Naive thymus-derived CD4-positive, alpha-beta T cell (primary cell): ENCODE measurements at regions not wholly inside any gene's neighbourhood (a gene's known extent, or its start where the extent isn't known, plus 50 kb on each side); places are given as distances from the start of the nearest gene placed in this dataset.
A peak's percentile ranks its signal among the peaks of the same experiment; 100 is the strongest.
"Not testable (repeated sequence)": the region's sequence is repeated elsewhere in the genome, so short reads cannot be mapped to it uniquely, and the experiment has no call there.

Experiments
- ATAC-seq: fragments of 150-1000 bp; cut with Tn5 transposase; 2 replicates; pipeline ENCODE4 v1.10.0; 2021; ENCODE audit warnings: mild to moderate bottlenecking, moderate library complexity
- CTCF ChIA-PET: fragments of 350-600 bp; sonication (Branson Sonifier 250); formaldehyde crosslinking; loops from one replicate; lab custom pipeline; 2021; ENCODE audit warnings: antibody characterized with exemption; lab: Charles Lee
- POLR2A ChIA-PET: fragments of 350-600 bp; sonication (Branson Sonifier 250); formaldehyde crosslinking; loops from one replicate; lab custom pipeline; 2021; ENCODE audit warnings: antibody characterized with exemption, inconsistent platforms; lab: Charles Lee
- DNase-seq, 9 donors: peaks; one replicate each; pipeline versions ENCODE4 v3.0.0 to v3.0.0-alpha.2; 2020 to 2022; ENCODE audit warnings: mixed read lengths in 1 of 9
- H3K27ac ChIP-seq: one replicate; pipeline ENCODE4 v1.7.0; 2013; ENCODE audit warnings: mild to moderate bottlenecking, low read depth, low read length, moderate library complexity
- H3K27me3 ChIP-seq, 2 donors: one replicate each; pipeline ENCODE4 v1.7.0; 2013; ENCODE audit warnings: low read length in 2 of 2, mild to moderate bottlenecking in 2 of 2, moderate library complexity in 2 of 2; ENCODE audit not compliant: control insufficient read depth in 2 of 2, insufficient read depth in 2 of 2
- H3K36me3 ChIP-seq, 3 experiments: 1 replicate in 2 of 3; 2 replicates in 1 of 3; pipeline ENCODE4 v1.7.0; 2013; ENCODE audit warnings: low read length in 3 of 3, mild to moderate bottlenecking in 3 of 3, moderate library complexity in 1 of 3; ENCODE audit not compliant: insufficient read depth in 3 of 3, control insufficient read depth in 2 of 3
- H3K4me1 ChIP-seq, 2 donors: one replicate each; pipeline ENCODE4 v1.7.0; 2013; ENCODE audit warnings: low read length in 2 of 2, mild to moderate bottlenecking in 2 of 2, moderate library complexity in 1 of 2; ENCODE audit not compliant: control insufficient read depth in 2 of 2, insufficient read depth in 2 of 2
- H3K4me3 ChIP-seq: 2 replicates; pipeline ENCODE4 v1.7.0; 2013; ENCODE audit warnings: mild to moderate bottlenecking, low read length
- H3K9me3 ChIP-seq, 3 experiments: 1 replicate in 2 of 3; 2 replicates in 1 of 3; pipeline ENCODE4 v1.7.0; 2013; ENCODE audit warnings: low read length in 3 of 3; ENCODE audit not compliant: control insufficient read depth in 2 of 3
- H3K27ac Mint-ChIP-seq, 9 donors: one replicate each; pipeline ENCODE4 v1.8.0; 2020 to 2022; ENCODE audit warnings: mixed read lengths in 9 of 9, mild to moderate bottlenecking in 8 of 9, moderate library complexity in 5 of 9, inconsistent platforms in 2 of 9
- H3K27me3 Mint-ChIP-seq, 5 donors: one replicate each; pipeline ENCODE4 v1.8.0; 2021 to 2022; ENCODE audit warnings: mixed read lengths in 5 of 5, mild to moderate bottlenecking in 1 of 5
- H3K36me3 Mint-ChIP-seq, 5 donors: one replicate each; pipeline ENCODE4 v1.8.0; 2020 to 2022; ENCODE audit warnings: mixed read lengths in 5 of 5, mild to moderate bottlenecking in 3 of 5, inconsistent platforms in 1 of 5
- H3K4me1 Mint-ChIP-seq, 7 donors: one replicate each; pipeline ENCODE4 v1.8.0; 2020 to 2022; ENCODE audit warnings: mixed read lengths in 7 of 7, mild to moderate bottlenecking in 3 of 7, inconsistent platforms in 1 of 7
- H3K4me3 Mint-ChIP-seq, 10 donors: one replicate each; pipeline ENCODE4 v1.8.0; 2020 to 2022; ENCODE audit warnings: mild to moderate bottlenecking in 10 of 10, mixed read lengths in 10 of 10, moderate library complexity in 6 of 10, inconsistent platforms in 2 of 10
- H3K9me3 Mint-ChIP-seq, 11 donors: one replicate each; pipeline ENCODE4 v1.8.0; 2020 to 2022; ENCODE audit warnings: mixed read lengths in 11 of 11, mild to moderate bottlenecking in 4 of 11, inconsistent platforms in 1 of 11, moderate library complexity in 1 of 11
- intact Hi-C, 2 donors: fragments of 100-400 bp; cut with micrococcal nuclease; formaldehyde crosslinking; loops; one replicate each; pipeline ENCODE4 v1.15.1; 2023

- ChIA-PET POLR2A (no interaction called here), CTCF (no interaction called here)
- Mint-ChIP-seq H3K27ac (no peak overlapping the region), H3K4me1 (peaks cover 0 to 5% (median 0%) of the 10 kb centered on the region in 7 donors), H3K4me3 (no peak overlapping the region), H3K36me3 (no peaks in the 10 kb centered on the region), H3K9me3 (peaks cover 0 to 4% (median 0%) of the 10 kb centered on the region in 11 donors), H3K27me3 (peaks cover 0 to 8% (median 0%) of the 10 kb centered on the region in 5 donors)
- Histone ChIP-seq H3K9me3 (no peaks in the 10 kb centered on the region), H3K36me3 (no peaks in the 10 kb centered on the region), H3K27ac (no peak overlapping the region), H3K4me1 (no peaks in the 10 kb centered on the region), H3K27me3 (no peaks in the 10 kb centered on the region), H3K4me3 (no peak overlapping the region)
- no peak for DNase-seq
- intact Hi-C loops, result no loop called here
- no peak for ATAC-seq
These were observed 359.6 kb downstream of the HS3ST1 start for GRCh38 chr4:11069083-11069482.

- H3K27me3 Mint-ChIP-seq, POLR2A ChIA-PET, H3K4me1 Mint-ChIP-seq, CTCF ChIA-PET, ATAC-seq, H3K4me1 ChIP-seq, H3K9me3 ChIP-seq, H3K9me3 Mint-ChIP-seq, H3K36me3 ChIP-seq, intact Hi-C loops, DNase-seq, H3K27me3 ChIP-seq, H3K36me3 Mint-ChIP-seq, H3K27ac ChIP-seq, H3K4me3 ChIP-seq: not testable (repeated sequence)
- Mint-ChIP-seq H3K4me3 (peak overlapping the region in 5 of 10 donors; percentile 38 to 80 (median 50)), H3K27ac (peak overlapping the region in 3 of 9 donors; percentile 30 to 87 (median 65))
These were observed 362.1 kb downstream of the HS3ST1 start for GRCh38 chr4:11066584-11066983.

- H3K27me3 Mint-ChIP-seq, ATAC-seq, H3K36me3 ChIP-seq, H3K4me3 ChIP-seq, H3K27ac ChIP-seq, H3K36me3 Mint-ChIP-seq, POLR2A ChIA-PET, intact Hi-C loops, H3K4me1 Mint-ChIP-seq, H3K4me1 ChIP-seq, DNase-seq, H3K4me3 Mint-ChIP-seq, H3K9me3 ChIP-seq, CTCF ChIA-PET, H3K27ac Mint-ChIP-seq, H3K27me3 ChIP-seq: not testable (repeated sequence)
- H3K9me3 Mint-ChIP-seq, result peaks cover 0 to 14% (median 2%) of the 10 kb centered on the region in 11 donors
These were observed 368.1 kb downstream of the HS3ST1 start for GRCh38 chr4:11060637-11061036.

- H3K27me3 Mint-ChIP-seq, result peaks cover 0 to 12% (median 0%) of the 10 kb centered on the region in 5 donors
These were observed 370.4 kb upstream of the CLNK start for GRCh38 chr4:11054937-11055336.

GRCh38 chr4:11053601-11054220, 369.1 kb upstream of the CLNK start:
- POLR2A ChIA-PET, result no interaction called here
- H3K27me3 ChIP-seq, result no peaks in the 10 kb centered on the region
- no peak for ATAC-seq
- H3K4me3 Mint-ChIP-seq, result no peak overlapping the region
- H3K36me3 ChIP-seq, result no peaks in the 10 kb centered on the region
- DNase-seq, result no peak
- H3K4me3 ChIP-seq, result no peak overlapping the region
- no peaks in the 10 kb centered on the region for H3K4me1 ChIP-seq
- H3K4me1 Mint-ChIP-seq, result no peaks in the 10 kb centered on the region
- H3K9me3 ChIP-seq, result no peaks in the 10 kb centered on the region
- no peak overlapping the region for H3K27ac Mint-ChIP-seq
- H3K27ac ChIP-seq, result no peak overlapping the region
- CTCF ChIA-PET, result no interaction called here
- intact Hi-C loops, result no loop called here
- H3K27me3 Mint-ChIP-seq, result peaks cover 0 to 12% (median 0%) of the 10 kb centered on the region in 5 donors
- peaks cover 0 to 3% (median 0%) of the 10 kb centered on the region in 11 donors for H3K9me3 Mint-ChIP-seq
- H3K36me3 Mint-ChIP-seq, result no peaks in the 10 kb centered on the region

More at GRCh38 chr4:11054937-11055336, 370.4 kb upstream of the CLNK start:
- H3K9me3 Mint-ChIP-seq, result peaks cover 0 to 12% (median 3%) of the 10 kb centered on the region in 11 donors
- POLR2A ChIA-PET, H3K36me3 ChIP-seq, H3K27ac Mint-ChIP-seq, CTCF ChIA-PET, H3K27ac ChIP-seq, ATAC-seq, H3K4me1 ChIP-seq, H3K4me1 Mint-ChIP-seq, H3K4me3 Mint-ChIP-seq, H3K4me3 ChIP-seq, intact Hi-C loops, DNase-seq, H3K27me3 ChIP-seq, H3K36me3 Mint-ChIP-seq, H3K9me3 ChIP-seq: not testable (repeated sequence)

GRCh38 chr4:11051181-11051580, 366.6 kb upstream of the CLNK start:
- intact Hi-C loops, result no loop called here
- ChIA-PET CTCF (no interaction called here), POLR2A (no interaction called here)
- no peaks in the 10 kb centered on the region for H3K4me1 ChIP-seq
- ATAC-seq, result no peak
- no peak overlapping the region for H3K4me3 ChIP-seq
- Mint-ChIP-seq H3K9me3 (peaks cover 0 to 5% (median 0%) of the 10 kb centered on the region in 11 donors), H3K4me3 (no peak overlapping the region), H3K27me3 (peaks cover 0 to 12% (median 0%) of the 10 kb centered on the region in 5 donors), H3K4me1 (no peaks in the 10 kb centered on the region), H3K27ac (no peak overlapping the region), H3K36me3 (no peaks in the 10 kb centered on the region)
- H3K27ac ChIP-seq, result no peak overlapping the region
- DNase-seq, result no peak
- no peaks in the 10 kb centered on the region for H3K9me3 ChIP-seq
- no peaks in the 10 kb centered on the region for H3K27me3 ChIP-seq
- H3K36me3 ChIP-seq, result no peaks in the 10 kb centered on the region

- H3K27me3 Mint-ChIP-seq, result peaks cover 0 to 12% (median 0%) of the 10 kb centered on the region in 5 donors
- H3K4me3 ChIP-seq, result no peak overlapping the region
- H3K27ac Mint-ChIP-seq, result no peak overlapping the region
- ChIA-PET CTCF (no interaction called here), POLR2A (no interaction called here)
- H3K27me3 ChIP-seq, result no peaks in the 10 kb centered on the region
- no peak for DNase-seq
- no peak overlapping the region for H3K4me3 Mint-ChIP-seq
- H3K36me3 Mint-ChIP-seq, result no peaks in the 10 kb centered on the region
- H3K4me1 Mint-ChIP-seq, result no peaks in the 10 kb centered on the region
- peaks cover 0 to 8% (median 0%) of the 10 kb centered on the region in 11 donors for H3K9me3 Mint-ChIP-seq
- H3K36me3 ChIP-seq, result no peaks in the 10 kb centered on the region
- H3K9me3 ChIP-seq, result no peaks in the 10 kb centered on the region
- intact Hi-C loops, result no loop called here
- no peak overlapping the region for H3K27ac ChIP-seq
- H3K4me1 ChIP-seq, result no peaks in the 10 kb centered on the region
- no peak for ATAC-seq
These were observed 366.2 kb upstream of the CLNK start for GRCh38 chr4:11050766-11051165.
